ENCODE measurements at regions not wholly inside any gene's neighbourhood (a gene's known extent, or its start where the extent isn't known, plus 50 kb on each side); places are given as distances from the start of the nearest gene placed in this dataset.

DNA sequence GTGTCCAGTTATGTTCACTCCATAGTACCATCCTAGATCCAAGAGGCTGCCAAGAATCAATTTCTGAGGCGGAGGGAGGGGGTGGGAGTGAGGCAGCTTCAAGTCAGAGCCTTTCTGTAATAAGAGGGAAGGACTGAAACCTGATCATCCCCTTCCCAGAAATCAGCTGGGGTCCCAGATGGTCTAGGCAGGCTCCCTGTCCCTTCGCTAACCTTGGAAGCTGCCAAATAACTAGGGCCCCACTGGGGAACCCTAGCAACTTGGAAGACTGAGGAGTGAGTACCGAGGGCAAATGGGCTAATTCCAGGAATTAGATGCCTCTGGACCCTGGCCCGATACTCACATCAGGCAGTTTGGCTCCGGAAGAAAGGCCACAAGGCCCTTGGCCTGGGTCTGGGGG is 113.3 kb downstream of the NAV1 start:
- no peaks in the 10 kb centered on the region for H3K36me3 Mint-ChIP-seq (ENCODE audit: low read depth)
- no peaks in the 10 kb centered on the region for H3K4me1 Mint-ChIP-seq (ENCODE audit: low read depth)
- H3K27me3 Mint-ChIP-seq (ENCODE audit: low read depth) = peaks cover 44% of the 10 kb centered on the region
- H3K9me3 Mint-ChIP-seq = no peaks in the 10 kb centered on the region
- H3K4me3 Mint-ChIP-seq = no peak overlapping the region
- no peak overlapping the region for H3K27ac Mint-ChIP-seq

DNA sequence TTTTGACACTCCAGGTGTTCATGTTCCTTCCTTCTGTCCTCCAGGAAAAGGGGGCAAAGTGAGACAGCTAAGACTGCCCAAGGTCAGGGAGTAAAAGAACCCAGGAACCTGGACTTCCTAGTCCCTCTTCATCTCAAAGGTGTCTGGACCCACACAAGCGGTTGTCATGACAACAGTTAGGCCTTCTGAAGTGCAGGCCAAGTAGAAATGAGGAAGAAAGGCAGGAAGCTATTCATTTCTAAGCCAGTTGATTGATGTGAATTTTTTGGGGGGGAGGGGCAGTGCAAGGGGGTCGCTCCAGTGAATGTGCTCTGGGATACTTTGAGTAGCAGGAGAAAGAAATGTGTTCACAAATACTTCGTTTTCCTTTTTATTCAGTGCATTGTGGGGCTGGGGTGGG is 114.3 kb downstream of the NAV1 start:
- H3K27ac Mint-ChIP-seq = no peak overlapping the region
- no peaks in the 10 kb centered on the region for H3K9me3 Mint-ChIP-seq
- peaks cover 34% of the 10 kb centered on the region for H3K27me3 Mint-ChIP-seq (ENCODE audit: low read depth)
- no peak overlapping the region for H3K4me3 Mint-ChIP-seq
- H3K4me1 Mint-ChIP-seq (ENCODE audit: low read depth) = no peaks in the 10 kb centered on the region
- no peaks in the 10 kb centered on the region for H3K36me3 Mint-ChIP-seq (ENCODE audit: low read depth)

DNA sequence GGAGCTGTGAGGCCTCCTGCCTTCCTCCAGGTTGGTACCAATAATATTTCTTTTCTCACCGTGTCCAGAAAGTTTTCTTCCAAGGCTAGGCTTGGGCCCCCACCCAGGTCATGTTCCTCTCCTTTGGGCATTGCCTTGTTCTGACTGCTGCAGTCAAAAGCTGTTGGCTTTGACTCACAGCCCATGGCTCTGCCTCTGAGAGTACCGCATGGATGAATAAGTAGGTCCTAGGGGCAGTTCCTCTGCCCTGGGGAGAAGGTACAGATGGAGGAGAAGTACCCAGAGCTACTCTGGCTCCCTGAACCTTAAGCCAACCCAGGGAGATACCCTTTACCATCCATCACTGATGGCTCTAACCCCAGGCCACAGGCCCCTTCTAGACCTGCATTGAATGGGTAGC is 115.0 kb downstream of the NAV1 start:
- no peaks in the 10 kb centered on the region for H3K36me3 Mint-ChIP-seq (ENCODE audit: low read depth)
- H3K27me3 Mint-ChIP-seq (ENCODE audit: low read depth) = peaks cover 33% of the 10 kb centered on the region
- no peak overlapping the region for H3K27ac Mint-ChIP-seq
- no peak overlapping the region for H3K4me3 Mint-ChIP-seq
- no peaks in the 10 kb centered on the region for H3K9me3 Mint-ChIP-seq
- no peaks in the 10 kb centered on the region for H3K4me1 Mint-ChIP-seq (ENCODE audit: low read depth)

DNA sequence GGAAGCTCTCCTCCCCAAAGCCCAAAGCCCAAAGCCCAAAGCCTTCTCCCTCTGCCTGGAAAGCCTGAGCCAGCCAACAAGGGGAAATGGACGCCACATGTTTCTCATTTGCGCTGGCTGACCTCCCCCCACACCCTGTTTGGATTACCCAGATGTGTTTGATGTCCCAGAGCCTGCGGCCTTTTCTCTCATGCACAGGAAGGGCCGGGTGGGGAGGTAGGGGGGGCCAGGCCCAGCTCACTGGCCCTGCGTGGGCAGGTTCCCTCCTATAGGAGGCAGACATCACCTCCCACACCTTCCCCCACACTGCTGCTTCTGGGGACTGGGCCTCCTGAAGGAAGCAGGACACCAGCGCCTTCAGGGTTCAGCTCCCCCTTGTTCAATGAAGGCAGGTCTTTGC is 116.3 kb downstream of the NAV1 start:
- no peak overlapping the region for H3K27ac Mint-ChIP-seq
- no peaks in the 10 kb centered on the region for H3K36me3 Mint-ChIP-seq (ENCODE audit: low read depth)
- H3K27me3 Mint-ChIP-seq (ENCODE audit: low read depth) = peaks cover 24% of the 10 kb centered on the region
- H3K4me1 Mint-ChIP-seq (ENCODE audit: low read depth) = no peaks in the 10 kb centered on the region
- no peaks in the 10 kb centered on the region for H3K9me3 Mint-ChIP-seq
- no peak overlapping the region for H3K4me3 Mint-ChIP-seq

DNA sequence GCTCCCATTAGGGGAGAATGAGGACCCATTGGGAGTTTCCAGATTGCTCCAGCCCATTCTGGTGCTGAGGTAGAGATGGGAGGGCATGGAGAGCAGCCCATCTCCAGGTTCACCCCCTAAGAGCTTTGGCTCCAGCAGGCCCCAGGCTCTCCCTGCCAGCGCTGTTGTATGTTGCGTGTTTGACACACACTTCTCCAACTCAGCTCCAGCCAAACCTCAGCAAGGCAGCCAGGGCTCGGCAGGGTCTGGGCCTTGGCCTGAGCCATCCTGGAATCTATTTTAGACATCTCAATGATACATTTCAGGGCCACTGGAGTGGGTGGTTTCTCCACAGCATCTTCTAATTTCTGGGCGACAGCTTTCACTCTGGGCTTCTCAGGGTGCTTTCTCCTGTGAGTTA is 117.0 kb downstream of the NAV1 start:
- Mint-ChIP-seq H3K4me1 (ENCODE audit: low read depth) (no peaks in the 10 kb centered on the region), H3K27ac (no peak overlapping the region), H3K9me3 (no peaks in the 10 kb centered on the region), H3K4me3 (no peak overlapping the region), H3K27me3 (ENCODE audit: low read depth) (peaks cover 19% of the 10 kb centered on the region), H3K36me3 (ENCODE audit: low read depth) (no peaks in the 10 kb centered on the region)

DNA sequence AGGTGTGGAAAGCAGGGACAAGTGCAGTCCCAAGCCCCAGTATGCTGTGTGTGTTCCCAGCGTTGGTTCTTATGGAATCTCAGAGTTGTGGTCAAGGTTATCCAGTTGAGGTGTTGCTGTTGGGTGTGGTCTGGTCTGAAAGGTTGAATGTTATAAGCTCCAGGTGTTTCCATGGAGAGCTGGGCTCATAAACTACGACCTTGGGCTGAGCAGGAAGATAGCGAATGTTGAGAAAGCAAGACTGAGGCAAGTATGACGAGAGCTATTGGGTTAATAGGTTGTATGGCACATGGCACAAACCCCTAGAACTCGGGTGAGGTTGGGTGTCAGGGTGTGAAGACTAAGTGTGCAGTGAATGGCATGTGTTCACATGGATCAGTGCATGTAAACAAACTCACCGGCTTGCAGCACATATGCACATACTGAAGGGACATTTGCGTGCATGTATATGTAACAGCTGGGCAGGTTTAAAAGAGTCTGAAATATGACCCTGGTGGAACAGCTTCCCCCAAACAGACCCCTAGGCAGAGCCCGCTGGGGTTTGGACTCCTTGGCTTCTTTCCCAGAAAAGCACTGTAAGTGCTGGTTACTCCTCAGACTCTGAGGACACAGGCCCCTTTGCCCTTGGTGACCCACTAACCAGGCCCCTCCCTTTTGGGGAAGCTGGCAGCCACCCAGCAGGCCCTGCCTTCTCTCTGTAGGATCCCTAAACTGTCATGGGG is 117.5 kb downstream of the NAV1 start:
- Mint-ChIP-seq H3K27ac (no peak overlapping the region), H3K9me3 (no peaks in the 10 kb centered on the region), H3K4me3 (no peak overlapping the region), H3K36me3 (ENCODE audit: low read depth) (no peaks in the 10 kb centered on the region), H3K4me1 (ENCODE audit: low read depth) (no peaks in the 10 kb centered on the region), H3K27me3 (ENCODE audit: low read depth) (peaks cover 13% of the 10 kb centered on the region)

DNA sequence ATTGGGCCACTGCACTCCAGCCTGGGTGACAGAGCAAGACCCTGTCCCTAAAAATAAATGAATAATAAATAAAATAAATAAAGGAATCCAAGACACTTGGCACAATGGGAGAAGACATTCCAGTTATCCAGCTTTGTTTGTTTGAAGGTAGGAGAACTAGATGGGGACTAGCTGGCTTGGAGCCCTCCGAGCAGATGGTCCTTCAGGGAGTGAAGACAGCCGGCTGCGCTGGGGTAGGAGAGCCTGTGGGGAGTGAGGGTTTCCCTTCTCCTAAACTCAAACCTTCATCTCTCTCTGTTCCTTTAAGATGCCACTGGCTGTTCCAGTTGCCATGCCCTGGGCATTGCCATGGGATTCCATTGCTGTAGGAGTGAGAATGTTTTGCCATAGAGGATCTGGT is 120.6 kb downstream of the NAV1 start:
- Mint-ChIP-seq H3K27ac (no peak overlapping the region), H3K9me3 (no peaks in the 10 kb centered on the region), H3K36me3 (ENCODE audit: low read depth) (no peaks in the 10 kb centered on the region), H3K4me3 (no peak overlapping the region), H3K27me3 (ENCODE audit: low read depth) (peaks cover 6% of the 10 kb centered on the region), H3K4me1 (ENCODE audit: low read depth) (no peaks in the 10 kb centered on the region)

DNA sequence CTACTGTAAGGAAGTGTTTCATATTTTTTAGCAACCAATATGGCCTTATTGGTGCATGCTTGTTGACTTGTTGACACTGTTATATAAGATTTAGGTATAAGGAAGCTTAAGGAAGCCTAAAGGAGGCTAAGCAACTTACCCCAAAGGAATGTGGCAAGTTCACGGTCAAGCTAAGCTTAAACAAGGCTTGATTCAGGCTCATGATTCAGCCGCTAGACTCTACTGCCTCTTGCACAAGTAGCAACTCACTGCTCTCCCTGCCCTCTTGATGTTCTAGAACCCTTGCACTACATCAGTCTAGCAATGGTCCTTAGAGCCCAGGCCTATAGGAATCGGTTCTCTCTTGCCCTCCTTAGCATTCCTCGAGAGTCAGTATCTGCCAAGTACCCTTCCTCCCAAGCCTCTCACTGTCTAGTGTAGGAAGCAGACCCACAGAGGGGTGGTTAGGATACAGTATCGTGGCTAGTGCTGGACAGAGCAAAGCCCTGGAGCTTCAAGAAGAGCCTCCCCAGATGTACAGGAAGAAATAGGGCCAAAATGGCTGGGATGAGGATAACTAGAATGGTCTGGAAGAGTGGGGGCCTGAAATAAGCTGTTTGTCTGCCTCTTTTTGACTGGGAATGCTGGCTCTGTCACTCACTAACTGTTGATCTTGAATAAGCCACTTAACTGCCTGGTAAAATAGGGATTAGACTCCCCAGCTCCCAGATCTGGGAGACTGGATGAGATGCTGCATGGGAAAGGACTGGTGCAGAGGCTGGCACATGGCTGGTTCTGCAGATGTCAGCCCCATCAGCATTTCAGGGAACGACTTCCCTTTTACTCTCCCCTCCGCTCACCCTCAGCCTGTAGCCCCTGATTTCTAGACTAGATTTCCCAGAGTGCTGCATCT is 122.2 kb downstream of the NAV1 start:
- Mint-ChIP-seq H3K4me3 (no peak overlapping the region), H3K27ac (no peak overlapping the region), H3K27me3 (ENCODE audit: low read depth) (no peaks in the 10 kb centered on the region), H3K36me3 (ENCODE audit: low read depth) (no peaks in the 10 kb centered on the region), H3K4me1 (ENCODE audit: low read depth) (no peaks in the 10 kb centered on the region), H3K9me3 (no peaks in the 10 kb centered on the region)

DNA sequence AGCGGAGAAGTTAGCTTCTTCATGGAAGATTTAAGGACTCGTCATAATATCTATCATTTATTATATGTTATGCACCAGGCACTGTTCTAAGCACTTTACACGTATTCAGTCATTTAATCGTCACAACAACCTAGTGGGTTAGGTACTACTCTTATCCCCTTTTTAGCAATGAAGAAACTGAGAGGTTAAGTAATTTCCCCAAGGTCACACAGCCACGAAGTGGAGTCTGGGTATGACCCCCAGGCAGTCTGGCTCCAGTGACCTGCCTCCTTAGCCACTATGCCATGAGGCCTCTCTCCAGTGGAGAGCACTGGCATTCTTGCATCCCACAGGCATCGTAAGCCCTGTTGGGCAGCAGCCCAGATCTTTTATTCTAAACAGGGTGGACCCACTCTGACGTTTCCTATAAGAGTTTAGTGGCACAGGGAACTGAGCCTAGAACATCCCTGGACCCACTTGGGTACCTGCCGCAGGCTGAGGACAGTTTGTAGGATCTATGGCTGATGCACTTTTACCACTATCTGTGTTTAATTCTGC is 123.0 kb downstream of the NAV1 start:
- H3K4me1 Mint-ChIP-seq (ENCODE audit: low read depth) = no peaks in the 10 kb centered on the region
- no peaks in the 10 kb centered on the region for H3K9me3 Mint-ChIP-seq
- H3K27ac Mint-ChIP-seq = no peak overlapping the region
- no peaks in the 10 kb centered on the region for H3K27me3 Mint-ChIP-seq (ENCODE audit: low read depth)
- H3K36me3 Mint-ChIP-seq (ENCODE audit: low read depth) = no peaks in the 10 kb centered on the region
- H3K4me3 Mint-ChIP-seq = no peak overlapping the region

DNA sequence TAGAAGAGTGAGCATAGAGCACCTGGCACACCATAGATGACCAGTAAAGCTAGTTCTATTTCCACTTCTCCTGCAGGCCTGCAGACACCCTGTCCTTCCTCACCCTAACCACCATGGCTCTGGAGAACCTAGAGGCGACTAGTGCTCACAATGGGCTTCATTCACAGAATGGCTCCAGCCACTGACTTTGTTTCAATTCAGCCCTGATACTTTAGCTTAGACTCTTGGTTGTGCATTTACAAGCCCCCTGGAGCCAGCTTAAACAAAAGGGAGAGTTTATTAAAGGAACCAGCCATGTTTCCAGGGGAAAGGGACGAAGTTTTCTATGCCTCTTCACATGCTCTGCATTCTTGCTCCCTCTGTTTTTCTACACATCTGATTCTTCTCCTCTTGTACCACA is 123.7 kb downstream of the NAV1 start:
- Mint-ChIP-seq H3K9me3 (no peaks in the 10 kb centered on the region), H3K27me3 (ENCODE audit: low read depth) (no peaks in the 10 kb centered on the region), H3K36me3 (ENCODE audit: low read depth) (no peaks in the 10 kb centered on the region), H3K4me1 (ENCODE audit: low read depth) (no peaks in the 10 kb centered on the region), H3K27ac (no peak overlapping the region), H3K4me3 (no peak overlapping the region)

DNA sequence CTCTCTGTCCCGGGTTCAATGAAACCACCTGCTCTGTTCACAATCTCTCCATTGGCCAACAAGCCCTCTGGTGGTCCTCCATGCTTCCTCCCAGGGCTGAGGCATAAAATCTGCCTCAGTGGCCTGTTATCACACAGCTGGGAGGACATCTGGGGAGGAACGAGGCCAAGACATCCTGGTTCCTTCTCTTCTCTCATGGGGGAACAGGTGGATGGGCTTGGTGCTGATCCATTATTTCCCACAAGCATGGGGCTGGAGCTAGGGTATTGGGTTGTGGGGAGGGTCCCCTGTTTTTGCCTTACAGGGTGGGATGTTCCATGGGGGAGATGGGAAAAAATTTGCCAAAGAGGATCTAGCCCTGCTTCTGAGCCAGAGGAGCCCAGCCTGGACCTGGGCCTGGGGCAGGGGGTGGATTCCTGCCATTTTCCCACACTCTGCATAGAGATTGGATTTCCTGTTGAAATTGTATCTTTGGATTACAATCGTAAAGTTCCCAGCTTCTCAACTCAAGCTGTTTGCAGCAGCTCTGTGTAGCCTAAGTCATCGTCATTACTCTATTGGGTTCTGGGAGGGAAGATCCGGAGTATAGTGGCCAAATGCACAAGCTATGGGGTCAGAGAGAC is 124.7 kb downstream of the NAV1 start:
- no peak overlapping the region for H3K27ac Mint-ChIP-seq
- no peaks in the 10 kb centered on the region for H3K9me3 Mint-ChIP-seq
- H3K4me3 Mint-ChIP-seq = no peak overlapping the region
- no peaks in the 10 kb centered on the region for H3K4me1 Mint-ChIP-seq (ENCODE audit: low read depth)
- no peaks in the 10 kb centered on the region for H3K36me3 Mint-ChIP-seq (ENCODE audit: low read depth)
- H3K27me3 Mint-ChIP-seq (ENCODE audit: low read depth) = no peaks in the 10 kb centered on the region

DNA sequence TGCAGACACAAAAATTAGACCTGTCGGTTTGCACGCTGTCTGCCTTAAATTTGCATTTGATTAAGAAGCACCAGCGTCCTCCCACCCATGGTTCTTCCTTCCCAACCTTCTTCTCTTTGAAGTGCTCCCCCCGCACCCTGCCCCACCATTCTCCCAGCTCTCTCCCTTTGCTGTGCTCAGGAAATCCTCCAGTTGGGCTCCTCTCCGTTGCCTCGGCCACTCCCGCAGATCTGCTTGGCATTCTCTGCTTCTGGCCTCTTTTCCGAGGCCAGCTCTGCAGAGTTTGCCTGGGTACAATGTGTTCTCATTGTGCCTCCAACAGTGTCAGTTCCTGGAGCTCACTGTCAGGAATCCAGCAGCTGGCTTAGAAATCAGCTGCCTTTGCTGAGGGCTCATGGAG is 126.1 kb downstream of the NAV1 start:
- H3K4me1 Mint-ChIP-seq (ENCODE audit: low read depth) = no peaks in the 10 kb centered on the region
- no peak overlapping the region for H3K27ac Mint-ChIP-seq
- H3K9me3 Mint-ChIP-seq = no peaks in the 10 kb centered on the region
- H3K36me3 Mint-ChIP-seq (ENCODE audit: low read depth) = no peaks in the 10 kb centered on the region
- H3K27me3 Mint-ChIP-seq (ENCODE audit: low read depth) = peaks cover 4% of the 10 kb centered on the region
- no peak overlapping the region for H3K4me3 Mint-ChIP-seq

DNA sequence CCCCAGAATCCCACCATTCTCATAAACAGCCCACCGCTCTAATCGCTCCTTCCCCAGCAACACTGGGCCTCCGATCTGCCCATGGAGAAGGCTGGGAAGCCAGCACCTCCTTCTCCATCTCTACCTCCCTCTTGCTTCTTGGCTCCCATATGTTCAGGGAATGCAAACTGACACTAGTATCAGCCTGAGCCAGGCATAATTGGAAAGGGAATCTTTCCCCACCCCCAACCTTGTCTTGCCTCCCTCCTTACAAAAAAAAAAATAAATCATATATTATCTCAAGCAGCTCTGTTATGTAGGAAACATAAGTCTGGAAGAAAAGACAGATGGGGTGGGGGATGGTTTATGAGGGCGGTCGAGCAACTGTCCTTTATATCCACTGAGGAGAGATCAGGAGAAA is 127.2 kb downstream of the NAV1 start:
- Mint-ChIP-seq H3K36me3 (ENCODE audit: low read depth) (no peaks in the 10 kb centered on the region), H3K4me3 (no peak overlapping the region), H3K9me3 (no peaks in the 10 kb centered on the region), H3K27ac (no peak overlapping the region), H3K4me1 (ENCODE audit: low read depth) (no peaks in the 10 kb centered on the region), H3K27me3 (ENCODE audit: low read depth) (peaks cover 4% of the 10 kb centered on the region)

DNA sequence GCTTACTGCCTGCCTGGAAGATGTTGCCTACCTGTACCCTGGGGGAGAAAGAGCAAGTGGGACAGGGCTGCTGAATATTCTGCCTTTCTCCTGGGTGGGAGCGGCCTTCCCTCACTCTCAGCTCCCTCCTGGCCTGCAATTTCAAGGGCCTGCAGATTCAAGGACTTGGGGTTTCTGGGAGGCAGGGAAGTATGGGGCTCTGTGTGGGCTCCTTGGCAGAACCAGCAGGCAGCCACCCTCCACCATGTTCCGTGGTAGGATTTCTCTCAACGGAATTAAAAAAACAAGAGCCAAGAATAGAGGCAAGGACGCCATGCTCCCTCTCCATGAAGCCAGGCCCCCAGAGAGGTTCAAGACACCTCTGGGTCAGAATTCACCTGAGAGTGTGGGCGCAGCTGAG is 127.7 kb downstream of the NAV1 start:
- no peak overlapping the region for H3K27ac Mint-ChIP-seq
- no peak overlapping the region for H3K4me3 Mint-ChIP-seq
- H3K27me3 Mint-ChIP-seq (ENCODE audit: low read depth) = peaks cover 4% of the 10 kb centered on the region
- H3K4me1 Mint-ChIP-seq (ENCODE audit: low read depth) = no peaks in the 10 kb centered on the region
- H3K9me3 Mint-ChIP-seq = no peaks in the 10 kb centered on the region
- no peaks in the 10 kb centered on the region for H3K36me3 Mint-ChIP-seq (ENCODE audit: low read depth)

DNA sequence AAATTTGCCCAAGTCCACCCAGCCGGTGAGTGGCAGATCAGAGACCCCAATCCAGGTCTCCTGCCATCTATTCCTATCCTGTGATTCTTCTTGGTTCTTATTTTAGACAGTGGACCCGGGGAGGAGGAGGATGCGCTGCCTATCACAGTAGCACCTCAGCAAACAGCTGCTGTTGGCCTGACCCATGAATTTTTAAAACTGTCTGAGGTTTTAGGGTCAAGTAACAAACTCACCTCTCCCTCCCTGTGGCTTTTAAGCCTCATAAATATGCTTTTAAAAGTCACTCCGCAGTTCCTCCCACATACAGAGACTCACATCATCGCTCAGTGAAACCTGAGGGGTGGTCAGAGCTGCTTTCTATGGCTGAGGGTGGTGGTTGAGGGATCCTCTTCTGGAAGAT is 128.6 kb downstream of the NAV1 start:
- Mint-ChIP-seq H3K36me3 (ENCODE audit: low read depth) (no peaks in the 10 kb centered on the region), H3K9me3 (no peaks in the 10 kb centered on the region), H3K4me1 (ENCODE audit: low read depth) (no peaks in the 10 kb centered on the region), H3K27me3 (ENCODE audit: low read depth) (peaks cover 4% of the 10 kb centered on the region), H3K4me3 (no peak overlapping the region), H3K27ac (no peak overlapping the region)
